DOHH2 (cell line): ENCODE measurements at regions not wholly inside any gene's neighbourhood (a gene's known extent, or its start where the extent isn't known, plus 50 kb on each side); places are given as distances from the start of the nearest gene placed in this dataset.

Experiments
- H3F3A ChIP-seq: fragments of 200-600 bp; sonication (generic), shearing (Covaris generic); 2 replicates; pipeline ENCODE4 v1.6.0; 2016; ENCODE audit warnings: antibody characterized with exemption, mild to moderate bottlenecking; ENCODE audit not compliant: control insufficient read depth, insufficient read depth
- H3K27ac ChIP-seq: fragments of 200-600 bp; sonication (generic); 2 replicates; pipeline ENCODE4 v1.5.1; 2014; ENCODE audit warnings: low read depth, mild to moderate bottlenecking, low read length, moderate library complexity
- H3K27me3 ChIP-seq: fragments of 200-600 bp; sonication (generic); 2 replicates; pipeline ENCODE4 v1.6.1; 2014; ENCODE audit warnings: mild to moderate bottlenecking, low read length, mixed read lengths; ENCODE audit not compliant: control insufficient read depth
- H3K36me3 ChIP-seq: fragments of 200-600 bp; sonication (generic); 2 replicates; pipeline ENCODE4 v1.6.1; 2014; ENCODE audit warnings: mild to moderate bottlenecking, low read length, moderate library complexity, mixed read lengths; ENCODE audit not compliant: control insufficient read depth
- H3K4me1 ChIP-seq: fragments of 200-600 bp; sonication (generic); 2 replicates; pipeline ENCODE4 v1.6.1; 2014; ENCODE audit warnings: mild to moderate bottlenecking, low read length, mixed read lengths; ENCODE audit not compliant: control insufficient read depth
- H3K4me2 ChIP-seq: fragments of 200-600 bp; sonication (generic); 2 replicates; pipeline ENCODE4 v1.6.0; 2014; ENCODE audit warnings: mild to moderate bottlenecking, low read length, moderate library complexity
- H3K4me3 ChIP-seq: fragments of 200-600 bp; sonication (generic); 2 replicates; pipeline ENCODE4 v1.5.1; 2014; ENCODE audit warnings: mild to moderate bottlenecking, low read length, mixed read lengths
- H3K79me2 ChIP-seq: fragments of 200-600 bp; sonication (generic); 2 replicates; pipeline ENCODE4 v1.6.1; 2014; ENCODE audit warnings: mild to moderate bottlenecking, low read length, mixed read lengths; ENCODE audit not compliant: control insufficient read depth
- H3K9me2 ChIP-seq: fragments of 200-600 bp; sonication (generic); replicated peaks from 2 replicates; pipeline ENCODE4 v1.6.1; 2014; ENCODE audit warnings: mild to moderate bottlenecking, low read length, mixed read lengths; ENCODE audit not compliant: control insufficient read depth
- H3K9me3 ChIP-seq: fragments of 200-600 bp; sonication (generic); 2 replicates; pipeline ENCODE4 v1.6.1; 2014; ENCODE audit warnings: antibody characterized with exemption, low read length, mixed read lengths; ENCODE audit not compliant: control insufficient read depth, insufficient read depth
- H4K20me1 ChIP-seq: fragments of 200-600 bp; sonication (generic); 2 replicates; pipeline ENCODE4 v1.6.0; 2014; ENCODE audit warnings: low read depth, mild to moderate bottlenecking, antibody characterized with exemption, low read length, moderate library complexity; ENCODE audit not compliant: control insufficient read depth, insufficient read depth
- CTCF ChIP-seq: fragments of 200-600 bp; sonication (generic); IDR thresholded peaks from one replicate; pipeline ENCODE4 v1.5.1; 2014; ENCODE audit warnings: antibody characterized with exemption, mild to moderate bottlenecking, low read depth, low read length; ENCODE audit not compliant: poor library complexity, severe bottlenecking
- EZH2phosphoT487 ChIP-seq: fragments of 200-600 bp; sonication (generic); IDR thresholded peaks from 2 replicates; pipeline ENCODE4 v1.6.1; 2017; ENCODE audit warnings: borderline replicate concordance, mild to moderate bottlenecking, antibody characterized with exemption, low read length, moderate library complexity, mixed read lengths

GRCh38 chr1:181160998-181161870 is 72.7 kb downstream of the IER5 start:
- Histone ChIP-seq H3K79me2 (no peaks in the 10 kb centered on the region), H3K9me2 (no peaks in the 10 kb centered on the region), H3K27ac (no peak overlapping the region), H4K20me1 (no peaks in the 10 kb centered on the region), H3K4me1 (no peaks in the 10 kb centered on the region), H3F3A (no peaks in the 10 kb centered on the region), H3K36me3 (no peaks in the 10 kb centered on the region), H3K4me3 (no peak overlapping the region), H3K9me3 (peaks cover 14% of the 10 kb centered on the region), H3K27me3 (0 out of 2 replicates have a peak, but pooled peaks cover 2% of the 10 kb centered on the region), H3K4me2 (no peak overlapping the region)
- no peak for TF ChIP-seq CTCF
- TF ChIP-seq EZH2phosphoT487: no peak

DNA sequence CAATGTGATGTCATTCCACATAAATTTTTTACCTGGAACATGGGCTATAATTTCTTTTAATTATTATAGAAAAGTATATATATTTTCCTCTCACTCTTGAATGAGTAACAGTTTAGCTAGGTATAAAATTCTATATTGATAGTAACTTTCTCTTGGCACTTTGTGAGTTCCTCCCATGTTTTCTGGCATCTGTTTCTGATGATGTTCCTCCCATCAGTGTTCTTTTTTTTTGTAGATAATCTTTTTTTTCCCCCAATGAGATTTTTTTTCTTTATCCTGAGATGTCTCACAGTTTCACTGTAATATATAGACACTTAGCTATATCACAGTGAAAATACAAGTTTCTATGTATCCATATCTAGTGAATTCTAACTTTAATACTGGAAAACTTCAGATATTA is 75.2 kb downstream of the IER5 start:
- Histone ChIP-seq H3K27me3 (0 out of 2 replicates have a peak, but pooled peaks cover 2% of the 10 kb centered on the region), H3K4me1 (no peaks in the 10 kb centered on the region), H3F3A (no peaks in the 10 kb centered on the region), H3K79me2 (no peaks in the 10 kb centered on the region), H4K20me1 (no peaks in the 10 kb centered on the region), H3K9me3 (peaks cover 14% of the 10 kb centered on the region), H3K4me2 (no peak overlapping the region), H3K9me2 (no peaks in the 10 kb centered on the region), H3K4me3 (no peak overlapping the region), H3K36me3 (no peaks in the 10 kb centered on the region), H3K27ac (no peak overlapping the region)
- TF ChIP-seq CTCF (no peak), EZH2phosphoT487 (no peak)

GRCh38 chr1:181166377-181167196 is 78.1 kb downstream of the IER5 start:
- Histone ChIP-seq H3K27me3 (0 out of 2 replicates have a peak, but pooled peaks cover 4% of the 10 kb centered on the region), H3K9me2 (no peaks in the 10 kb centered on the region), H3F3A (no peaks in the 10 kb centered on the region), H4K20me1 (no peaks in the 10 kb centered on the region), H3K4me3 (no peak overlapping the region), H3K27ac (no peak overlapping the region), H3K9me3 (peaks cover 14% of the 10 kb centered on the region), H3K79me2 (no peaks in the 10 kb centered on the region), H3K36me3 (no peaks in the 10 kb centered on the region), H3K4me2 (no peak overlapping the region), H3K4me1 (no peaks in the 10 kb centered on the region)
- no peak for TF ChIP-seq EZH2phosphoT487
- TF ChIP-seq CTCF: peak; percentile 68
